ENCODE measurements at regions not wholly inside any gene's neighbourhood (a gene's known extent, or its start where the extent isn't known, plus 50 kb on each side); places are given as distances from the start of the nearest gene placed in this dataset.

DNA sequence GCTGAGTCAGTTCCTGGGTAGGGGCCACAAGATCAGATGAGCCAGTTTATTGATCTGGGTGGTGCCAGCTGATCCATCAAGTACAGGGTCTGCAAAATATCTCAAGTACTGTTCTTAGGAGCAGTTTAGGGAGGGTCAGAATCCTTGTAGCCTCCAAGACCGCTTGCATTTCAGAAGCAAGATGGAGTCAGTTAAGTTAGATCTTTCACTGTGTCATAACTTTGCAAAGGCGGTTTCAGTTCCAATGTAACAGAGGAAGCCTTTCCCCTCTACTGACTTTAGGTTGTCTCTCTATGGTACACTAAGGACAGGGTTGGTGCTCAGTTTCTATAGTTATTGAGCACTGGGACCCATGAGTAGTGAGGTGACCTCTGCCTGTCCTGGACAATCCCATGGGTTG is 127.3 kb upstream of the WDR1 start:
- no peak for TF ChIP-seq POLR2A (IDR thresholded peaks at IDR 0.05)
- TF ChIP-seq, protein P1, sequence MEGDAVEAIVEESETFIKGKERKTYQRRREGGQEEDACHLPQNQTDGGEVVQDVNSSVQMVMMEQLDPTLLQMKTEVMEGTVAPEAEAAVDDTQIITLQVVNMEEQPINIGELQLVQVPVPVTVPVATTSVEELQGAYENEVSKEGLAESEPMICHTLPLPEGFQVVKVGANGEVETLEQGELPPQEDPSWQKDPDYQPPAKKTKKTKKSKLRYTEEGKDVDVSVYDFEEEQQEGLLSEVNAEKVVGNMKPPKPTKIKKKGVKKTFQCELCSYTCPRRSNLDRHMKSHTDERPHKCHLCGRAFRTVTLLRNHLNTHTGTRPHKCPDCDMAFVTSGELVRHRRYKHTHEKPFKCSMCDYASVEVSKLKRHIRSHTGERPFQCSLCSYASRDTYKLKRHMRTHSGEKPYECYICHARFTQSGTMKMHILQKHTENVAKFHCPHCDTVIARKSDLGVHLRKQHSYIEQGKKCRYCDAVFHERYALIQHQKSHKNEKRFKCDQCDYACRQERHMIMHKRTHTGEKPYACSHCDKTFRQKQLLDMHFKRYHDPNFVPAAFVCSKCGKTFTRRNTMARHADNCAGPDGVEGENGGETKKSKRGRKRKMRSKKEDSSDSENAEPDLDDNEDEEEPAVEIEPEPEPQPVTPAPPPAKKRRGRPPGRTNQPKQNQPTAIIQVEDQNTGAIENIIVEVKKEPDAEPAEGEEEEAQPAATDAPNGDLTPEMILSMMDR (IDR thresholded peaks at IDR 0.05): no peak

Measured in testis (tissue), 2 donors.